Stimulated activated CD8-positive, alpha-beta memory T cell treated with anti-CD3 and anti-CD28 coated beads, Interleukin-12 subunit alpha, Interleukin-12 subunit beta, amount 100 ng/mL, for 1 hour (primary cell): ENCODE measurements at regions not wholly inside any gene's neighbourhood (a gene's known extent, or its start where the extent isn't known, plus 50 kb on each side); places are given as distances from the start of the nearest gene placed in this dataset.

Source experiments
- DNase-seq: peaks from one replicate; pipeline ENCODE4 v3.0.0-alpha.2; 2020; ENCODE audit warnings: low read depth

DNA sequence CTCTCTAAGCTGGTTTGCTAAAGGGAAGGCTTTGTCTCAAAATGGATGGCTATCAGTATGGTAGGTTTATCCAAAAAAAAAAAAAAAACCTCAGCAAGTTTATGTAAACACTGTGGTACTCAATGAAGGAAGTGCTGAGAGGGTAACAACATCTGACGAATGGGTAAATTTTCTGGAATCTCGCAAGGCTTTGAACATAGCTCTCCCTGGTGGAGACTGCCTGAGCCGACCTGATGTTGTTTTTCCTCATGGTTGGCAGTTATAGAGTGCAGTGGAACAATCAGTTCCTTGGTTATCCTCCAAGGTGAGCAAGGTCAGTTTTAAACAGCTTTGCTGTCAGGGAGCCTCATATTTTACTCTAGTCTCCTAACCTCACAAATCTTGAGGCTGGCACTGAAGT, 94.6 kb downstream of the ZPLD1 start:
- DNase-seq: no peak

DNA sequence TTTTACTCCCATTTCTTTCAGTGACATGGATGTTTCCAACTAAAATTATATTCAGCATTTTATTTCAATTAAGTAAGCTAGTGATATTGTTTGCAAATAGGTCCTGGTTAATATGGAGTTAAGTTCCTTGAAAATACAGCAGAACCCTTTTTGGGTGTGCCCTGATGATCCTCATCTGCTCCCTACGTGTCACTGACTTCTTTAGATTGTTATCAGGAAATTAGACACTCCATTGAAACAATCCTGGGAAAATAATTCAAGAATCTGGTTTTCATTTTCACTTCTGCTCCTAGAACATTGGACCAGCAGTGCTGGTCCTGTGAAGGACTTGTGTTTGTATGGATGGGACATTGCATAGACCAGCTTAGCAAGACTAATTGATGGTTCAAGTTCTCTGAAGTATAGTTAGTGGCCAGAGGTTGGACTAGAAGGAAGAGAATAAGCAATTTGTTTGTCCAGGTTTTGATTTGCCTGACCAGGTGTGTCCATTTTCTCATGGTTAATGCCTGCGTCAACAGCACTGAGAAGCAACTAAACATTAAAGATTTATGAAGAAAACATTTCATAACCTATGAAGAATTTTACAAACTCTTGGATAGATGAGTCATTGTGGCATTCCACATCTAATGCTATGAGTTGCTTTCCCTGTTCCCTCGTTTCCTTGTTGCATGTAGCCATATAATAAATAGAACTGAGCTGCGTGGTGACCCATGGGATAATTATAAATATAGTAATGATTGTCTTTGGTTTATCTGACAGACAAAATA, 95.8 kb downstream of the ZPLD1 start:
- no peak for DNase-seq

DNA sequence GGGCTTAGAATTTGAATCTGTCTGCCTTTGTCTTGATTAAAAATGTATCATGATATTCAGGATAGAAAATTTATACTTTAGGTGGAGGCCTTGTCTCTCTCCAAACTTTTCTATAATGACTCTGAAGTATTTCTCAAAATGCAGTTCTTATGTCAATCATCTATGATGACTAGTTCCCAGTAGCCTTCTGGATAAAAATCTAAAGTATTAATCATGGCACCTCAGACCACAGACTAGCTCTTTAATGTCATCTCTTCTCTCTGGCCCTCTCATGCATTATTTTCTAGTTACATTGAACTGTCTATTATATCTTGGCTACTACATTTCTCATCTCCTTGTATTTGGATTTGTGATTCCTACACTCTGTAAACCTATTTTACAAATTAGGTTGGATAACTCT, 96.9 kb downstream of the ZPLD1 start:
- DNase-seq: no peak

DNA sequence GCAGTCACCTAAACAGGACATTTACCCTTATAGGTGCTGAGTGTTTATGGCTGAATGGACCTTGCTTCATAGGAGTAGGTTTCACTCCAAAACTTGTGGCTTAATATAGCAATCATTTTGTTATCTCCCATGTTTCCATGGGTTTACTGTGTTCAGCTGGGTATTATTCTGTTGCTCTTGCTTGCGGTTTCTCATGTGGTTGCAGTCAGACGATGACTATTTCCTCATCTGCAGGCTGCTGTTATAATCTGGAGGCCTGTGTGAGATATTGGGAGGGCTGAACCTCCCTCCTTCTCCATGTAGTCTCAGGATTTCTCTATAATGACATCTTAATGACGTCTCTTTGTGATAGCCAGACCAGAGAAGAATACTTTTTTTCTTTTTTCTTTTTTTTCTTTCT, 98.1 kb downstream of the ZPLD1 start:
- no peak for DNase-seq

DNA sequence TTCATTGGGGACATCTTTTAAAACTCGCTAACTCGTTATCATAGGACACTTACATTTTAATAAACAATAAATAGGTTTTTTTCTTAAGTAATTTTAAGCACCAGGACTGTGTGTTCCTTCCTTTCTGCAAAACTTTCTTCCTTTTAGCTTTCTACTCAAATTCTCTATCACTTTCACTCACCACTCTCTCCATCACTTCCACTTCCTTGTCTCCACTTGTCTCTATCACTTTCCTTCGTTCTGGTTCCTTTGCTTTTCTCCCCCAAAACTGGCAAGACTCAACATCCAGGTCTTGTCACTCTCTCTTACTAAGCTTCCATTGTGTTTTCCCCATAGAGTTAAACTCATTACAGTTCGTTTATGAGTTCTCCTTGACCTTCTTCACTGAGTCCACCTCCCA, 99.0 kb downstream of the ZPLD1 start:
- DNase-seq: no peak

DNA sequence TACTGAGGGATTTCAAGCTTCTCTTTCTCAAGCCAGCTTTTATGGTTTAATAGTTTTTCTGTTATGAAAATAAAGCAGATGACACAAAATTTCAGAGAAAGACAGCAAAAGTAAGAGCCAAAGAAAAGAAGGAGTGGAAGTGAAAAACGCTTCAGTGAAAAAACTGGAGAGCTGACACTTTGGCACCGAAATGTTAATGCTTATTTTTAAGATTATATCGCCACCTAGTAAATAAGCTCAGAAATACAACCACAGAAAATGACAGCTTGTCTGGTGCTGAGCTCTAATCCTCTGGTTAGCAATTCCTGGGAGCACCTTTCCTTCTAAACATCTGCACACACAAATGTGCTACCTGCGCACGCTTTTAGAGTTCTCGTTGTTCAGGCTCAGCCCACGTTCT, 101.6 kb downstream of the ZPLD1 start:
- DNase-seq: no peak

DNA sequence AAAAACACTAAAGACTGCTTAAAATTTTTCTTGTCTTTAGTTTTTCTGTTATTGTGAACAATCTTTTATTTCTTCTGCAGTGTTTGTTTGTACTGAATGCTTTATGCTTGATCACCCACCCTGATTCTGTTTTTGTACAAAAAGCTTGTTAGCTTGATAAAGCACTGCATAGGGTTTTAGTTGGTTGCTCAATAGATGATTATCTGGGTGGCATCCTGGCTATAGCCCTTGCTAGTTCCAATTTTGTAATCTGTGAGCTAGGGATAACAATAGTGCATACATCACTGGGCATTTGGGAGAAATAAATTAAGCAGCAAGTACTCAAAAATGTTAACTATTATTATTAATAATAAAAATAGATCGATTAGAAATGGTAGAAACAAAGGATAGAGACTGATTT, 102.3 kb downstream of the ZPLD1 start:
- DNase-seq: no peak

DNA sequence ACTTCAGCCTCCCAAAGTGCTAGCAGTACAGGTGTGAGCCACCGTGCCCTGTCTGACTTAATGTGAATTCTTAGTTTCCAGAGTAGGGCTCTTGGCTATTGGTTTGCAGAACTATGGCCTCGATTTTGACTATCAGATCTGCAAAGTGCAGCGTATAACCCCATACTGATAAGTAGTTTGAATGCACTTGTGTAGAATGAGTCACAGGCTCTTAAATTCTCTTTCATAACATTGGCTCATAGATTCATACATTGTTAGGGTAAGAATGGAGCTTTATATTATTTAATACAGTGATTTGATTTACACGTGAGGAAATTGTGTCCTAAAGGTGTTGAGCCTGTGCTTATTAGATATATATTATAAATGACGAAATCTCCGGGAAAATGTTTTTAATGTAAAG, 109.9 kb downstream of the ZPLD1 start:
- DNase-seq: no peak

DNA sequence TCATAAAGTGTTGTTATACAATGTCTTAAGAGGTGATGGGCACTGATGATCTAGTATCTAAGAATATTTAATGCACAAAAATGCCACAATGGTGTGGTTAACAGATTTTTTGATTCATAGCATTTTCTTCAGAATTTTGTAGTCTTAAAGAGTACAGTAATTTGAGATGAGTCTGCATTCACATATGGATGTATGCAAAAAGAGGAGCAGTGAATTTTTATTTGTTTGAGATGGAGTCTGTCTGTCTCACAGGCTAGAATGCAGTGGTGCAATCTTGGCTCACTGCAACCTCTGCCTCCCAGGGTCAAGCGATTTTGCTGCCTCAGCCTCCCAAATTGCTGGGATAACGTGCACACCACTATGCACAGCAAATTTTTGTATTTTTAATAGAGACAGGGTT, 110.5 kb downstream of the ZPLD1 start:
- DNase-seq: no peak

DNA sequence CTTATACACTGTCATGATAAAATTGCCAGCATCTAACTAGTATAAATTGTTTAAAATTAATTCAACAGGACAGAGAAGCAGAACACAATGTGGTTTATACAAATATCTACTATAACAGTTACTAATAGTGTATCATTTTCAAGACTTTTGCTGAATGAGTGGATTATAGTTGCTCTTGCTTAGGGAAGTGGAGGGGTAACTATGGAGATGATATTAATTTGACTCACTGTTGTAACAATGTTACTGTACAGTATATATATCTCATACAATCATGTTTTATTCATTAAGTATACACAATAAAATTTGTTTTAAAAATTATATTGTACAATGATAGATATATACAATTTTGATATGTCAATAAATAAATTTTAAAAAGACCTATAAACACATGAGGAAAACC, 119.1 kb downstream of the ZPLD1 start:
- DNase-seq: no peak

DNA sequence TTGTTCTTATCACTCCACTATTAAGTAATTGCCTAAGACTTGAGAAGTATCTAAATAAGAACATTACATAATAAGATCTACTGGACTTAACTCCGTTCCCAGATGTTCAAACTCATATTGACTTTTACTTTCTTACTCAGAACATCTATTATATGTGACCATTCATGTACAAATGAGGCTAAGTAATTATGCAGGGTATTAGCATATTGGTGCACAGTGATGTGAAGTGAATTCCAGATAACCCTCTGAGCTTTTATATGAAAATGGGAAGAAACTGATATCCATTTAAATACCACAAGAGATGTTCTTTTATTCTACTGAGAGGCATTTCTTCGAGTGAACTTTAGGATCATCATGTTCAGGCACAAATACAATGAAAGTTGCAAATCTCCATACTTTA, 135.7 kb downstream of the ZPLD1 start:
- DNase-seq: no peak

DNA sequence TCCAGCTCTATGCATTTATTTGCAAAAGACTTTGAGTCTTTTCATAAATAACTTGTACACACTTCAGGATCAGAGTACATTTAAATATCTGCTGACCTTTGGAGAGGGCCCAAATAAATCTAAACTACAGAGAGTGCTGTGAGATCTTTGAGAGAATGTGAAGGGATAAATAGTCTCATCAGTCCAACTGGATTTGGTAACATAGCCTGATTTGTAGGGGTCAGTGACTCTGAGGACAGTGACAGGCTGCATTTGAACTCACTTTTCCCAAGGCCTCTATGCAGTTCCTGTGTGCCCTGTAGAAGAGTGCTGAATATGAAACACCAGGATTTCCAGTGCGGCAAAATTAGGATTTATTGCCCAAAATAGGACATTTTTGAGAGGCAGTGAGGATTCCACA, 136.2 kb downstream of the ZPLD1 start:
- no peak for DNase-seq

DNA sequence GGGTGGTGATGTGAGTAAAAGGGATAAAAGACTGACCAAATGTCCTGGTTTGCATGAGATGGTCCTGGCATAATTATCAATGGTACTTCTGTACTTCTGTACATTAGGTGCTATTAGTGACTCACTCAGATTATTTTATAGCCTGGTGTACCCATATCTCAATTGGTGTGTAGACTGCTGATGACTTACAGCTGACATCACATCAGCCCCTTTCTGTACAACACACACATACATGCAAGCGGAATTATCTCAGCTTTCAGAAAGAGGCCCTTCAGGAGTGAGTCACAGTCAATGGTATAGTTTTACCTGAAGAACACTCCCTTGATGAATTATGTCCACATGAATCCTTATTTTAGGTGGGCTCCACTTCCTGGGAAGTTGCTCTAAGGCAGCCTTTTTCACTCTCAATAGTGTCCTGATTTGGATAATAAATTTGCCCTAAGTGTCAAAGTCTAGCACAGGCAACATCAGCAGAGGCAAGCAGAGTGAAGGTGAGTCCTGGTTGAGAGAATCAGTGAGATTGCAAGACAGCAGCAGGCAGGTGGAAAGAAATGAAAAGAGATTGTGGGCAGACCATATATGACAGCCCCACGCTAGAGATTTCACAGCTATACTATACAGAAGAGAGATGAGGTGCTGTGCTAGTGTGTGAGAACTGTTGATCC, 137.0 kb downstream of the ZPLD1 start:
- DNase-seq: no peak

DNA sequence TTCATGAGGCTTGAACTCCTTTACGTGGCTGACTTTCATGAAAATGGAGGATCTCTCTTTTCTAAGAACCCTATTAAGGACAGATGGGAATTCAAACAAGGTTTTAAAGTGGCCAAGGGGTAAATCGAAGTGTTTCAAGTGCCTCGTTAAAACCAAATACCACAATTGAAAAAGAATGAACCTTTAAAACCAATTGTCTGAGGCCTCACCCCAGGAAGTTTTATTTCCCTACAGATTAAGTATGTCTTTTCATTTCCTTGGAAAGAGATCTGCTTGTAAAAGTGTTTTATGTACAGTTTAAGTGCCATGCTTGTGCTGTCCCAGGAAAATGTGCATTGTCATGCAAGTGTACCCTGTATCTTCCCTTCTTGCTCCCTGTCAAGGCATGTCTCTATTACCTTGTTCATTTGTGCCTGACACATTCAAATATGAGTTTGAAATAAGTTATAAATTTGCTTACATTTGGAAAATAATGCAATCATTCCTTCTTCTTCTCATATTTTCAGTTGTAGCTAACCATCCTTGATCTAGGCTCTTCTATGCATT, 138.7 kb downstream of the ZPLD1 start:
- no peak for DNase-seq

DNA sequence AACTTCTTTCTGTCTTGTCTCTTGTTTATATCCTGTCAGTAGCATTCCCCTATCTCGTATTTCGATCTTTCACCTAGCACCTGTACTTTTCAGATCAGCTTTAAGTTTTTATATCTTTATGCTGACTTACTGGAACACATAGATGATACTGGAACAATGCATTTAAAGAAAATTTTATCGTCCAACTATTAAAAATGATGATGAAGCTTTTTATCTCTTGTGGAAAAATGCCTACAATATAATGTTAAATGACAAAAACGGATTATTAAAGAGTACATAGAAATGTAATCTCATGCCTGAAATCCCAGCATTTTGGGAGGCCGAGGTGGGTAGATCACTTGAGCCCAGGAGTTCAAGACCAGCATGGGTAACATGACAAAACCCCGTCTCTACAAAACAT, 139.5 kb downstream of the ZPLD1 start:
- DNase-seq: no peak

DNA sequence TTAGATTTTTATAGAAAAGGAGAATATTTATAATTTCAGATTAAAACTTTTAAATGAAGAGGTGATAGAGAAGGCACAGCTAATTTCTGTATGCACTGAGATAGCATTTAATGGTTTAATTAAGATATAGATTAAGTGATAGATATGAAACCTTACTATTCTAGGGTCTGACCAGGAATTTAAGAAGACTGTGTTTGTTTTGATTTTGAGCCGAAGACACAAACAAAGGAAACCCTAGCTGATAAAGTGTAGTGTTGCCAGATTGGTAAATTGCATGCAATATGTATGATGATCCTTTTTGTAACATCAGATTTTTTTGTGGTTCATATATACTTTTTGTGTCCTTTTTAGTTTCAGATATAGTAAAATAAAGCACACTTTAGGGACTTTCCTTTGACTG, 141.8 kb downstream of the ZPLD1 start:
- no peak for DNase-seq

DNA sequence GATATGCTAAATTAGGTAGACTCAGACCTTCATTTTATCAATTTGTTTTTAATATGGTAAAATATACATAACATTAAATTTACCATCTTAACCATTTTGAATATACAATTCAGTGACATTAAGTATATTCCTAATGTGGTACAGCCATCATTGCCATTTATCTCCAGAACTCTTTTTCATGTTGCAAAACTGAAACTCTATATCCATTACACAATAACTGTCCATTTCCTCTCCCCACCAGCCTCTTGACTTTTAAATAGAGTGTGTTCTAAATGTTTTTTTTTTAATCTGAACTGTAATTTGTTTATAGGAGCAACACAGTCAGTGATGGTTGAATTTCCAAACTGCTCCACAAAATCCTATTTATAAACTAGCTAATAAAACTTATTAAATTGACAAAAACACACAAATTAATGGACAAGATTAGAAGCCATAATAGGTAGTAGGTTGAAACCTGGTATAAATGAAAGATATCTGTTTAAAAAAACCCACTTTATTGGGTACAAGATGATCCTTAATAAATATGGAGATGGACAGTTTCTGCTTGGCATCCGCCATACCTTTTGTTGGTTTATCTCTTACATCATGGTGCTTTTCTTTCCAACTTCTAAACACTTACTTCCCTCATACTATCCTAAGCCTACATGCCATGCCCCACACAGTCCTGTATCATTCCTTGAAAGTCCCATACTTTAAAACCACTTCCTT, 142.4 kb downstream of the ZPLD1 start:
- no peak for DNase-seq

DNA sequence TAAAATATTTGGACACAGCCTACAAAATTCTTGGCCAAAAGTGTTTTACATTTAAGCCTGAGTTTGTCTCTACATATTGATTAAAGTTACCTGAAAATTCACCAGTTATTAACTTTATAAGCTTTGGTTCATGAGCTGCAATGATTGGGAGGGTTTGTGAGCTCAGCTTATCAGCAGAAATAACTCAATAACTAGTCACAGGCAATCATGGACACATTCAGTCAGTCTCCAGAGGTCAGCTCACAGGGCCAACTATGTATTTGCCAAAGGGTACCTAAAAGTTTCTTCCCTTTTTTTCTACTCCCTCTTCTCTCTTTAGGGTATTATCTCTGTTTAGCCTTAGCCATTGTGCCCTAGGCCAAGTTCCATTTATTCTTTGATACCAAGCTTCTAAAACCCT, 145.9 kb downstream of the ZPLD1 start:
- no peak for DNase-seq

DNA sequence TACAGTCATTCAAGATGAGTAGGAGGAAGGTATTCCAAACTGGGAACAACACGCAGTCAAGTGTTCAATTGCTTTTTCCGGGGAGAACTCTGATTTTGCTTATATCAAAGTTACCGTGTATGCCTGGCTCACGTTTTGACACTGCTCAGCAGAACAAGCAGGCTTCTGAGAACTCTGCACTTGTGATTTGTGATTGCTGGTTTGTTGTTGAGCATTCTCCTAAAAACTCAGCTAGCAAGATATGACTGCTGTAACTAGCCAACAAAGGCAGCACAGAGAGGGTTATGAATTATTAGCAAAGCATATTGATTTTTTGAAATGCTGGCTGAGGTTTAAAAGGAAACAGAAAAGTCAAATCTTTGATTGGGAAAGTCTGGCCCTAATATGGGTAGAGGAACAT, 151.7 kb downstream of the ZPLD1 start:
- no peak for DNase-seq

DNA sequence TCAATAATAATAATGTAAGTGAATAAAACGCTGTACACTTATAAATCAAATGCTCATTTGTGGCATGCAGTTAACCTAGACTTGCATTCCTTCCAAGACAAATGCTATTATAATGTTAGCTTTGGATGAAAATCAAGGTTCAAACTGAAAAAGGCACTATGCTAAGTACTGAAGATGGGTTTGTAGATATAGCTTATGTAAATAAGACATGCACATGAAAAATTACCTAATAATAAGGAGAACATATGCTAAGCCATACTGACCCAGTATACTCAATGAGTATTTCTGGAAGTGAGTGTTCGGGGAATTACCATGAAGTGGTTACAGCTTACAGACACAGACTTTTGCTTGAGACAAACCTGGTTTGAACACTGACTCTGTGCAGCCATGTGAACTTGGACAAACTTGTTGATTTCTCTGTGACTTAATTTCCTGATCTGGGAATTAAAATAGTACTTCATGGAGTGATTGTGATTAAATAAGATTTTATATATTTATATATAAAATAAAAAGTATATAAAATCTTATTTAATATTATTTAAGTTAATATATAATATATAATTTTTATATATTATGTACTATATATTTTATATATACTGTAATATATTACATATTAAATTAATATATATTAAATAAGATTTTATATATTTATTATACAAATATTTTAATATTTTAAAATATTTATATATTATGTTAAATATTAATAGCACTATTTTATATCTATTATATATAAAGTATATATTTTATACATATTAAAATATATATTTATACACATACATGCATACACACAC, 159.2 kb downstream of the ZPLD1 start:
- DNase-seq: no peak

DNA sequence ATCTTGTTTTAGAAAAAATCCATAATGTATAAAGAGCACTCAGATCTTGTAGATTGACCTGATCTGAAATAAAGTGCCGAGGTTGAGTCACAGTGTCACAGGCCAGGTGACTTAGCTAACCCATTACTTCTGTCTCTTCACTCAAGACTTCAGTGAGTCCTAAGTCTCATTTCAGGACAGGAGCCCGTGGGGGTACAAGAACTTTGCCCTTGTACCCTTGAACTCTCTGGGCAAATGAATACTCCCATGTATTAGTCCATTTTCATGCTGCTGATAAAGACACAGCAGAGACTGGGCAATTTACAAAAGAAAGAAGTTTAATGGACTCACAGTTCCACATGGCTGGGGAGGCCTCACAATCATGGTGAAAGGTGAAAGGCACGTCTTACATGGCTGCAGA, 160.2 kb downstream of the ZPLD1 start:
- DNase-seq: no peak

DNA sequence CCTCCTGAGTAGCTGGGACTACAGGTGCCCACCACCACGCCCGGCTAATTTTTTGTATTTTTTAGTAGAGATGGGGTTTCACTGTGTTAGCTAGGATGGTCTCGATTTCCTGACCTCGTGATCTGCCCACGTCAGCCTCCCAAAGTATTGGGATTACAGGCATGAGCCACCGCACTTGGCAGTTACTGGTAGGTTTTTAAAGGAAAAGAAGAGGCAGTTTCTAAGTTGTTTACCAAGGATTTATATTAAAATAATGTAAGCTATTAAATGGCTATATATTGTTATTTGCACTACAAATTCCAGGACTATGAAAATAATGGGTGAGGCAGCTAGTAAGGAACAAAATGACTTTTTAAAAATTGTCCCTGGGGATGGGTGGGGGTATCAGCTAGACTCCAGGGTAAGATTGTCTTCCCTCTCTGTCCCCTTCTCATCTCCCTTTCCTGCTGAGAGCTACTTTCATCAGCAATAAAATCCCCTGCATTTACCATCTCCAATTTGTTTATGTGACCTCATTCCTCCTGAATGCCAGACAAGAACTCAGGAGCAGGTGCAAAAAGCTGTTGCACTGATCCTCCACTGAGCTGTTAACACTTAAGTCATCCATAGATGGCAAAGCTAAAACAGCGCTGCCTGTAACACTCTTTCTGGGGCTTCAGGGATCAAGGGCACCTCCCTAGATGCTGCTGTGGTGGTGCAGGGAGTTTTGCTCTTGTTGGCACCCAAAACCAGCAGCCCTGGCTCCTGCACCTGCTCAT, 165.2 kb downstream of the ZPLD1 start:
- no peak for DNase-seq
